Endothelial cell of umbilical vein (primary cell): ENCODE measurements at regions not wholly inside any gene's neighbourhood (a gene's known extent, or its start where the extent isn't known, plus 50 kb on each side); places are given as distances from the start of the nearest gene placed in this dataset.

Source experiments
- BruUV-seq: library from RNA; stranded (reverse); fragments of 400-500 nt; replicated peaks from 2 replicates; lab custom pipeline; 2021; lab: Mats Ljungman, UMichigan
- CTCF ChIA-PET: fragments of 300-600, 350-600 bp; sonication (Branson Sonifier 250); formaldehyde crosslinking; loops from one replicate; lab custom pipeline; 2021; ENCODE audit warnings: antibody characterized with exemption, inconsistent platforms; lab: Charles Lee
- POLR2A ChIA-PET: fragments of 300-600, 350-600 bp; sonication (Branson Sonifier 250); formaldehyde crosslinking; loops from one replicate; lab custom pipeline; 2021; ENCODE audit warnings: antibody characterized with exemption, inconsistent platforms; lab: Charles Lee
- DNase-seq: peaks from one replicate; pipeline ENCODE4 v3.0.0-alpha.2; 2011; ENCODE audit warnings: low read depth, low spot score
- FAIRE-seq: peaks from 2 replicates; lab custom pipeline; 2011; peaks lifted over from hg19 to GRCh38; lab: Jason Lieb, UNC
- H2AFZ ChIP-seq: 2 replicates; pipeline ENCODE4 v1.6.0; 2012; ENCODE audit warnings: low read depth, low read length, control low read depth, inconsistent platforms
- H3K27ac ChIP-seq: 2 replicates; pipeline ENCODE4 v1.5.1; 2011; ENCODE audit warnings: low read depth, mild to moderate bottlenecking, control low read depth, low read length, moderate library complexity; ENCODE audit not compliant: insufficient read depth
- H3K27me3 ChIP-seq, 2 experiments: 2 replicates each; pipeline versions ENCODE4 v1.6.0 to v1.6.1; 2011; ENCODE audit warnings: low read length in 2 of 2, mixed read lengths in 1 of 2; ENCODE audit not compliant: control insufficient read depth in 2 of 2, insufficient read depth in 2 of 2
- H3K36me3 ChIP-seq, 2 experiments: 2 replicates in 1 of 2; 3 replicates in 1 of 2; pipeline ENCODE4 v1.5.1; 2011; ENCODE audit warnings: low read length in 2 of 2, mild to moderate bottlenecking in 1 of 2, moderate library complexity in 1 of 2; ENCODE audit not compliant: control insufficient read depth in 2 of 2, insufficient read depth in 2 of 2; ENCODE audit errors: extremely low read depth in 1 of 2
- H3K4me1 ChIP-seq: 3 replicates; pipeline ENCODE4 v1.5.1; 2011; ENCODE audit warnings: mild to moderate bottlenecking, low read length; ENCODE audit not compliant: control insufficient read depth, insufficient read depth; ENCODE audit errors: extremely low read depth
- H3K4me2 ChIP-seq: 2 replicates; pipeline ENCODE4 v1.6.1; 2011; ENCODE audit warnings: low read length, control low read depth, mixed read lengths; ENCODE audit not compliant: insufficient read depth
- H3K4me3 ChIP-seq, 3 experiments: fragments of 200-600 bp in 1 of 3; sonication (generic), shearing (Covaris generic) in 1 of 3; replicated peaks in 1 of 3; 2 replicates each; pipeline ENCODE4 v1.5.1; 2011 to 2016; ENCODE audit warnings: control low read depth in 3 of 3, low read length in 3 of 3, mild to moderate bottlenecking in 2 of 3, inconsistent platforms in 1 of 3, low read depth in 1 of 3, moderate library complexity in 1 of 3; ENCODE audit not compliant: insufficient read depth in 1 of 3
- H3K79me2 ChIP-seq: 2 replicates; pipeline ENCODE4 v1.6.0; 2012; ENCODE audit warnings: low read length, inconsistent platforms; ENCODE audit not compliant: control insufficient read depth, insufficient read depth
- H3K9ac ChIP-seq: replicated peaks from 2 replicates; pipeline ENCODE3; 2011; ENCODE audit warnings: low read length, control low read depth; ENCODE audit not compliant: insufficient read depth; ENCODE audit errors: extremely low read depth
- H3K9me1 ChIP-seq: replicated peaks from 3 replicates; pipeline ENCODE4 v1.6.0; 2011; ENCODE audit warnings: mild to moderate bottlenecking, low read length; ENCODE audit not compliant: control insufficient read depth, insufficient read depth; ENCODE audit errors: extremely low read depth
- H3K9me3 ChIP-seq: replicated peaks from 2 replicates; pipeline ENCODE4 v1.5.1; 2012; ENCODE audit warnings: low read length, inconsistent platforms; ENCODE audit not compliant: control insufficient read depth, insufficient read depth
- H4K20me1 ChIP-seq: replicated peaks from 2 replicates; pipeline ENCODE3; 2011; ENCODE audit warnings: mild to moderate bottlenecking, low read length; ENCODE audit not compliant: control insufficient read depth, insufficient read depth; ENCODE audit errors: extremely low read depth
- EZH2 ChIP-seq: IDR thresholded peaks from 2 replicates; pipeline ENCODE4 v1.6.1; 2012; ENCODE audit warnings: borderline replicate concordance, low read depth, mild to moderate bottlenecking, moderate library complexity, low read length, inconsistent platforms; ENCODE audit not compliant: severe bottlenecking
- FOS ChIP-seq: IDR thresholded peaks from 2 replicates; pipeline ENCODE4 v1.6.1; 2011; ENCODE audit warnings: mild to moderate bottlenecking, low read length, moderate library complexity, borderline replicate concordance; ENCODE audit not compliant: insufficient read depth
- GATA2 ChIP-seq: IDR thresholded peaks from 2 replicates; pipeline ENCODE4 v1.7.0; 2011; ENCODE audit warnings: low read depth, mild to moderate bottlenecking, moderate library complexity, mixed read lengths, low read length; ENCODE audit not compliant: insufficient read length, insufficient read depth
- JUN ChIP-seq: IDR thresholded peaks from 2 replicates; pipeline ENCODE4 v1.6.1; 2011; ENCODE audit warnings: borderline replicate concordance, low read depth; ENCODE audit not compliant: insufficient read length, insufficient read depth
- MYC ChIP-seq: IDR thresholded peaks from one replicate; pipeline ENCODE4 v1.6.1; 2011; ENCODE audit warnings: mild to moderate bottlenecking, low read depth, low read length
- POLR2A ChIP-seq: IDR thresholded peaks from 2 replicates; pipeline ENCODE4 v1.6.1; 2012; ENCODE audit warnings: low read depth, mild to moderate bottlenecking, control low read depth, low read length
- POLR2AphosphoS5 ChIP-seq: IDR thresholded peaks from 2 replicates; pipeline ENCODE4 v1.6.1; 2012; ENCODE audit warnings: low read depth, mild to moderate bottlenecking, control low read depth, low read length, moderate library complexity; ENCODE audit not compliant: insufficient read depth
- dilution Hi-C: fragments of 300-500 bp; cut with MboI; formaldehyde crosslinking; loops from one replicate; pipeline ENCODE4 v1.15.0; 2019; ENCODE audit warnings: low sequenced_read_pairs; ENCODE audit not compliant: extremely low pct_ligation_motif_present
- intact Hi-C: fragments of 100-400 bp; cut with micrococcal nuclease; formaldehyde crosslinking; loops from one replicate; pipeline ENCODE4 v1.10.0; 2022
- TF ChIP-seq, protein P1 (sequence below), 2 donors: IDR thresholded peaks; 1 replicate in 1 of 2; 2 replicates in 1 of 2; pipeline ENCODE4 v1.5.1; 2011; ENCODE audit warnings: low read length in 2 of 2, mild to moderate bottlenecking in 2 of 2, moderate library complexity in 2 of 2, control low read depth in 1 of 2, inconsistent platforms in 1 of 2, low read depth in 1 of 2; ENCODE audit not compliant: insufficient read depth in 1 of 2; ENCODE audit errors: extremely low read depth in 1 of 2
- TF ChIP-seq, protein P2 (sequence below): IDR thresholded peaks from 2 replicates; pipeline ENCODE4 v1.6.1; 2011; ENCODE audit not compliant: insufficient read depth, insufficient read length

DNA sequence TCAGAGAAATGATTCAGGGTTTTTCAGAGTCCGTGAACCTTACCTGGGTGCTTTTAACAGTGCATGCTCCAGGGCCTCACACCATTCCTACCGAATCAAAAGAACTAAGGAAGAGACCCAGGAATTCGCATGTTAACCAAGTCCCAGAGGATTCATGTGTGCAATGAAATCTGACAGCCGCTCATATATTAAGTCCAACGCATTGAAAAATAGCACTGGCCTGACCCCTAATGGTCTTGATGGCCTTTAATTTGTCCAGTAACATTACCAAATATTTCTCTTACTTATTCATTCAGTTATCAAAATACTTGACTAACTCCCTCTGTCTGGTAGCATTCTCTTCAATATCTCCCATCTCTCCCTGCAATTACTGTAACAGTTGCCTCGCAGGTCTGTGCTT is 55.0 kb upstream of the MARCHF11 start:
- no peak overlapping the region for H3K4me3 ChIP-seq
- no peaks in the 10 kb centered on the region for H3K79me2 ChIP-seq
- no peak for DNase-seq
- intact Hi-C loops, result no loop called here
- H3K27ac ChIP-seq, result no peak overlapping the region
- no peaks in the 10 kb centered on the region for H4K20me1 ChIP-seq
- H3K36me3 ChIP-seq, result no peaks in the 10 kb centered on the region
- TF ChIP-seq GATA2 (no peak), MYC (no peak), JUN (no peak), POLR2A (no peak), POLR2AphosphoS5 (no peak), FOS (no peak), EZH2 (no peak)
- TF ChIP-seq, protein P1, sequence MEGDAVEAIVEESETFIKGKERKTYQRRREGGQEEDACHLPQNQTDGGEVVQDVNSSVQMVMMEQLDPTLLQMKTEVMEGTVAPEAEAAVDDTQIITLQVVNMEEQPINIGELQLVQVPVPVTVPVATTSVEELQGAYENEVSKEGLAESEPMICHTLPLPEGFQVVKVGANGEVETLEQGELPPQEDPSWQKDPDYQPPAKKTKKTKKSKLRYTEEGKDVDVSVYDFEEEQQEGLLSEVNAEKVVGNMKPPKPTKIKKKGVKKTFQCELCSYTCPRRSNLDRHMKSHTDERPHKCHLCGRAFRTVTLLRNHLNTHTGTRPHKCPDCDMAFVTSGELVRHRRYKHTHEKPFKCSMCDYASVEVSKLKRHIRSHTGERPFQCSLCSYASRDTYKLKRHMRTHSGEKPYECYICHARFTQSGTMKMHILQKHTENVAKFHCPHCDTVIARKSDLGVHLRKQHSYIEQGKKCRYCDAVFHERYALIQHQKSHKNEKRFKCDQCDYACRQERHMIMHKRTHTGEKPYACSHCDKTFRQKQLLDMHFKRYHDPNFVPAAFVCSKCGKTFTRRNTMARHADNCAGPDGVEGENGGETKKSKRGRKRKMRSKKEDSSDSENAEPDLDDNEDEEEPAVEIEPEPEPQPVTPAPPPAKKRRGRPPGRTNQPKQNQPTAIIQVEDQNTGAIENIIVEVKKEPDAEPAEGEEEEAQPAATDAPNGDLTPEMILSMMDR (IDR thresholded peaks at IDR 0.05; ENCODE audit: extremely low read depth in 1 of 2, insufficient read depth in 1 of 2, low read depth in 1 of 2, low read length in 2 of 2), result no peak
- TF ChIP-seq, protein P2, sequence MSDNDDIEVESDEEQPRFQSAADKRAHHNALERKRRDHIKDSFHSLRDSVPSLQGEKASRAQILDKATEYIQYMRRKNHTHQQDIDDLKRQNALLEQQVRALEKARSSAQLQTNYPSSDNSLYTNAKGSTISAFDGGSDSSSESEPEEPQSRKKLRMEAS, result no peak
- no peak for FAIRE-seq
- H2AFZ ChIP-seq, result no peak overlapping the region
- H3K9me1 ChIP-seq, result no peaks in the 10 kb centered on the region
- BruUV-seq, result no TSS peak
- dilution Hi-C loops, result no loop called here
- no peak overlapping the region for H3K9ac ChIP-seq
- no peaks in the 10 kb centered on the region for H3K4me1 ChIP-seq
- H3K9me3 ChIP-seq, result no peaks in the 10 kb centered on the region
- H3K4me2 ChIP-seq, result no peak overlapping the region
- ChIA-PET POLR2A (no interaction called here), CTCF (no interaction called here)
- no peaks in the 10 kb centered on the region for H3K27me3 ChIP-seq
